Fibroblast of lung (primary cell): ENCODE measurements at regions not wholly inside any gene's neighbourhood (a gene's known extent, or its start where the extent isn't known, plus 50 kb on each side); places are given as distances from the start of the nearest gene placed in this dataset.

Source experiments
- DNase-seq, 2 donors: peaks; one replicate each; pipeline versions ENCODE4 v3.0.0 to v3.0.0-alpha.2; 2010; ENCODE audit warnings: low read depth in 2 of 2
- H2AFZ ChIP-seq: 2 replicates; pipeline ENCODE4 v1.5.1; 2012; ENCODE audit warnings: low read length, control low read depth, inconsistent platforms
- H3K27ac ChIP-seq: 2 replicates; pipeline ENCODE4 v1.5.1; 2011; ENCODE audit warnings: low read length, control low read depth; ENCODE audit not compliant: insufficient read depth
- H3K27me3 ChIP-seq: 2 replicates; pipeline ENCODE4 v1.5.1; 2011; ENCODE audit warnings: mild to moderate bottlenecking, low read length; ENCODE audit not compliant: control insufficient read depth, insufficient read depth
- H3K36me3 ChIP-seq: 2 replicates; pipeline ENCODE4 v1.5.1; 2011; ENCODE audit warnings: low read length; ENCODE audit not compliant: control insufficient read depth, insufficient read depth
- H3K4me1 ChIP-seq: 2 replicates; pipeline ENCODE4 v1.5.1; 2011; ENCODE audit warnings: low read length; ENCODE audit not compliant: control insufficient read depth, insufficient read depth; ENCODE audit errors: extremely low read depth
- H3K4me2 ChIP-seq: 2 replicates; pipeline ENCODE4 v1.5.1; 2011; ENCODE audit warnings: low read length, control low read depth; ENCODE audit not compliant: insufficient read depth; ENCODE audit errors: extremely low read depth
- H3K4me3 ChIP-seq, 4 experiments: fragments of 200-600 bp in 1 of 4; sonication (generic) in 1 of 4; replicated peaks in 1 of 4; 2 replicates each; pipeline ENCODE4 v1.5.1; 2011 to 2016; ENCODE audit warnings: low read length in 4 of 4, low read depth in 3 of 4, mild to moderate bottlenecking in 3 of 4, control low read depth in 2 of 4, inconsistent platforms in 1 of 4, mixed read lengths in 1 of 4; ENCODE audit not compliant: insufficient read depth in 1 of 4; ENCODE audit errors: control extremely low read depth in 1 of 4
- H3K79me2 ChIP-seq: 2 replicates; pipeline ENCODE4 v1.5.1; 2012; ENCODE audit warnings: mild to moderate bottlenecking, low read length, inconsistent platforms; ENCODE audit not compliant: control insufficient read depth, insufficient read depth
- H3K9ac ChIP-seq: 2 replicates; pipeline ENCODE4 v1.5.1; 2011; ENCODE audit warnings: mild to moderate bottlenecking, low read length, control low read depth; ENCODE audit not compliant: insufficient read depth
- H3K9me3 ChIP-seq: 2 replicates; pipeline ENCODE4 v1.5.1; 2012; ENCODE audit warnings: low read depth, low read length; ENCODE audit not compliant: control insufficient read depth, insufficient read depth
- H4K20me1 ChIP-seq: 2 replicates; pipeline ENCODE4 v1.5.1; 2011; ENCODE audit warnings: low read length; ENCODE audit not compliant: control insufficient read depth, insufficient read depth; ENCODE audit errors: extremely low read depth
- EZH2 ChIP-seq: IDR thresholded peaks from 2 replicates; pipeline ENCODE4 v1.5.1; 2012; ENCODE audit warnings: low read length, control low read depth, mild to moderate bottlenecking; ENCODE audit errors: missing control alignments
- TF ChIP-seq, protein P1 (sequence below), 2 donors: IDR thresholded peaks in 1 of 2; conservative IDR thresholded peaks in 1 of 2; 1 replicate in 1 of 2; 2 replicates in 1 of 2; pipeline ENCODE4 v1.5.1; 2011 to 2012; ENCODE audit warnings: low read length in 2 of 2, control low read depth in 1 of 2, inconsistent platforms in 1 of 2, low read depth in 1 of 2, mild to moderate bottlenecking in 1 of 2

DNA sequence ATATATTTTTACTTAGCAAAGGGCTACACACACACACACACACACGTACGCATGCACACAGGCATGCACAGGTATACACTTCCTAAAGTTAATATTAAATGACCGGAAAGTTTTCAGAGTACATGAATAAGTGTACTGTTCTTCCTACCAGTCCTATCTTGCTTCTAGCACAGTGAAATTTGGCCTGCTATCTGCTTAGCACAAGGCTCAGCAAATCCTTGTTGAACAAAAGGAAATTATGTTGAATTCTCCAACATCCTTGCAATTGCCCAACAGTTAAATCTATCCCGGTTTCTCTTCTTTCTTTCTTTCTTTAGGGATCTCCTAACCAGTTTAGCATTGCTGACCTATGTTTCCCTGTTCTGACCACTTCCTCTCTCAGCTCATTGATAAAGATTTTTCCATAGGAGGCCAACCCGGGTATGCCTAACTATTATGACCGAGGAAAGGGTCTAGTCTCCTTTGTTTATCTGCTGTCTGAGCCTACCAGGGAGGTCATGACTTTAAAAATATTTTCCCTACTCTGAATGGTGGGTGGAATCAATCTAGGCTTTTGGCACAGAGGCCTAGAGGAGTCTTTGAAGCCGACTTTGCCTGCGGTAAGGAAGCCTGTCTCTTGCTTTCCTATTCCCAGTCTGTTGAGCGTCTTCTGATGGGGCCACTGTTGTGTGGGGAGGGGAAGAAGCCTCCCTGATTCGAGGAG is 400.7 kb downstream of the HRH4 start:
- Histone ChIP-seq H3K36me3 (no peaks in the 10 kb centered on the region), H3K9ac (no peak overlapping the region), H3K27ac (no peak overlapping the region), H4K20me1 (no peaks in the 10 kb centered on the region), H3K4me3 (no peak overlapping the region), H2AFZ (no peak overlapping the region), H3K27me3 (no peaks in the 10 kb centered on the region), H3K4me2 (no peak overlapping the region), H3K9me3 (no peaks in the 10 kb centered on the region), H3K4me1 (no peaks in the 10 kb centered on the region), H3K79me2 (no peaks in the 10 kb centered on the region)
- TF ChIP-seq EZH2: no peak
- TF ChIP-seq, protein P1, sequence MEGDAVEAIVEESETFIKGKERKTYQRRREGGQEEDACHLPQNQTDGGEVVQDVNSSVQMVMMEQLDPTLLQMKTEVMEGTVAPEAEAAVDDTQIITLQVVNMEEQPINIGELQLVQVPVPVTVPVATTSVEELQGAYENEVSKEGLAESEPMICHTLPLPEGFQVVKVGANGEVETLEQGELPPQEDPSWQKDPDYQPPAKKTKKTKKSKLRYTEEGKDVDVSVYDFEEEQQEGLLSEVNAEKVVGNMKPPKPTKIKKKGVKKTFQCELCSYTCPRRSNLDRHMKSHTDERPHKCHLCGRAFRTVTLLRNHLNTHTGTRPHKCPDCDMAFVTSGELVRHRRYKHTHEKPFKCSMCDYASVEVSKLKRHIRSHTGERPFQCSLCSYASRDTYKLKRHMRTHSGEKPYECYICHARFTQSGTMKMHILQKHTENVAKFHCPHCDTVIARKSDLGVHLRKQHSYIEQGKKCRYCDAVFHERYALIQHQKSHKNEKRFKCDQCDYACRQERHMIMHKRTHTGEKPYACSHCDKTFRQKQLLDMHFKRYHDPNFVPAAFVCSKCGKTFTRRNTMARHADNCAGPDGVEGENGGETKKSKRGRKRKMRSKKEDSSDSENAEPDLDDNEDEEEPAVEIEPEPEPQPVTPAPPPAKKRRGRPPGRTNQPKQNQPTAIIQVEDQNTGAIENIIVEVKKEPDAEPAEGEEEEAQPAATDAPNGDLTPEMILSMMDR (conservative IDR thresholded peaks at IDR 0.05 in 1 of 2, IDR thresholded peaks at IDR 0.05 in 1 of 2; ENCODE audit: low read depth in 1 of 2, low read length in 2 of 2): no peak
- DNase-seq: no peak

DNA sequence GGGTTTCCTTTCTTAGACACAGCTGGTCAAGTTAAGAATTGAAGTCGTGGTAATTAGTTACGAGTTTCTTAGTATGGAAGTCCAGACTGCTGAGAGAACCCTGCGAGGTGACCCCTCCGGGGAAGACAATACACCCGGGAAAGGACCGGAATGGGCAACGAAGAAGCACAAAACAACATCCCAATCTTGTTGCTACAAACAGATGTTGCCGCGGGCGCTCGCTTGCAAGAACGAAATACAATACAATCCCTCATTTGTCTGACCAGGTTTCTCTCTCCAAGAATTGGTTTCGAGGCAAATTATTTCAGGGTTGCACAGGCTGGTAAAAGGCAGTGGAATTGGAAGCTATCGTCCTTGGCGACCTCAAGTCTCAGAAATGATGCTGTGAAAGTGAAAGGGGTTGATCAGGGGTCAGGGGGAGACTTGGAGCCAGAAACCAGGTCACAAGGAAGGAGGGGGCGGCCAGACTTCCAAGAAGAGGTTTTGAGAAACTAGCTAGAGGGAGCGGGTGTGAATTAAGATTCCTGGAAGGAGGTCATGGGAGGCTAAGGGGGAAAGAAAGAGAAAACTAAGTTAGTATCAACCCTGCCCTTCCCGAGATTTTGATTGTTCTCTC is 401.9 kb downstream of the HRH4 start:
- H3K9ac ChIP-seq: no peak overlapping the region

DNA sequence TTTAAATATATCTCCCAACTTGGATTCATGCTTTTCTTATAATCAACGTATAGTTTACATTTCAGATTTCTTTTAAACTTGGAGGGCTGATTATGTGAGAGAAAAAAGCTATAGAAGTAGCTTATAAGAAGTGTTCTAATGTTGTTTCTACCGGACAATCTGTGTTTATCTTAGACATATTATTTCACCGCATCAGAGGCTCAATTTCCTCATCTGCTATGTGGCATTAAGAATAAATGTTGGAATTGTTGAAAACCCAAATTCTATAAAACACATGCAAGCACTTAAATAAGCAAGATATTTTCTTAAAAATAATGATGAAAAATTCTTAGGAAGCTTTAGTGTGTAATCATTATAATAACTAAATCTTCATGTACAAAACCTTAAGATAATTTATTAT is 407.9 kb downstream of the HRH4 start:
- Histone ChIP-seq H3K4me1 (no peaks in the 10 kb centered on the region), H2AFZ (no peak overlapping the region), H3K4me3 (no peak overlapping the region), H3K4me2 (no peak overlapping the region), H3K9me3 (no peaks in the 10 kb centered on the region), H4K20me1 (no peaks in the 10 kb centered on the region), H3K36me3 (no peaks in the 10 kb centered on the region), H3K27ac (no peak overlapping the region), H3K79me2 (no peaks in the 10 kb centered on the region), H3K9ac (no peak overlapping the region), H3K27me3 (no peaks in the 10 kb centered on the region)
- DNase-seq: peak in 1 of 2 donors; percentile 22
- TF ChIP-seq, protein P1 (conservative IDR thresholded peaks at IDR 0.05 in 1 of 2, IDR thresholded peaks at IDR 0.05 in 1 of 2; ENCODE audit: low read depth in 1 of 2, low read length in 2 of 2): no peak
- TF ChIP-seq EZH2: no peak

More for the DNA sequence above, 401.9 kb downstream of the HRH4 start:
- Histone ChIP-seq H3K27ac (no peak overlapping the region), H4K20me1 (no peaks in the 10 kb centered on the region), H2AFZ (no peak overlapping the region), H3K79me2 (no peaks in the 10 kb centered on the region), H3K4me3 (no peak overlapping the region), H3K27me3 (no peaks in the 10 kb centered on the region), H3K36me3 (no peaks in the 10 kb centered on the region), H3K4me2 (no peak overlapping the region), H3K9me3 (no peaks in the 10 kb centered on the region), H3K4me1 (no peaks in the 10 kb centered on the region)
- no peak for DNase-seq
- TF ChIP-seq EZH2: no peak
- TF ChIP-seq, protein P1 (conservative IDR thresholded peaks at IDR 0.05 in 1 of 2, IDR thresholded peaks at IDR 0.05 in 1 of 2; ENCODE audit: low read depth in 1 of 2, low read length in 2 of 2): no peak
